ENCODE measurements at regions not wholly inside any gene's neighbourhood (a gene's known extent, or its start where the extent isn't known, plus 50 kb on each side); places are given as distances from the start of the nearest gene placed in this dataset.
"Not testable (repeated sequence)": the region's sequence is repeated elsewhere in the genome, so short reads cannot be mapped to it uniquely, and the experiment has no call there.

DNA sequence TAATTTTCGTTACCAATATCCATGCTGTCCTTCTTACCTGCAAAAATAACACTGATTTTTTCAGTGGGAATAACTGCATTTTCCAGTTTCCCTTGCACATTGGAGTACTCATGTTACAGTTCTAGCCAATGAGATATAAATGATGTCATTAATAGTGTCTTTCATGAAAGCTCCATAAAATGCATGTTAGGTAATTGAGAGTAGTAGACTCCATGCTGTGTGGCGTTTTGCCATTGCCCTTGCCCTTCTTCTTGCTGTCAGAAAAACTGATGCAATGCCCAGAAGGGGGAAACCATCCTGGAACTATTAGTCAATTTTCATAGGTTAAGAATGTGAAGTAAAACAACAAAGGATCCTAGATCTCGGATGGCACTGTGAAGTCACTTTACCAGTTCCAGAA lies 1765.3 kb downstream of the EFNA5 start:
- DNase-seq (ENCODE audit: low spot score), result no peak

DNA sequence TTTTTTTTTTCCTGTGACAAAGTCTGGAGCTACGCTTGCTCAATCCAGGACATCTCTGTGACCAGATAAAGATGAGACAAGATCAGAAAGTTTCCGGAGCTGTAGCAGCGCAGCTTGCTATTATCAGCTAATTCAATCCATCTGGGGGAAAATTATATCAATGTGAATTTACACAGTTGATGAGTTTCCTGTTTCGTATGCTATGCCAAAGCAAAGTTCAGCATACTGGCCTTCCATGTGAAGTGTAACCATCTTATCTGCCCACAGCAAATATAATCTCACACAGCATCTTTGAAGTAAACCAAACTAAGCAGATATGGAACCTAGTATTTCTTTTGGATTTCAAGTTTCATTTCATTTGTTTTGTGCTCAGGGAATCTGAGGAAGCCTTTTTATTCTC lies 1767.7 kb downstream of the EFNA5 start:
- no peak for DNase-seq (ENCODE audit: low spot score)

DNA sequence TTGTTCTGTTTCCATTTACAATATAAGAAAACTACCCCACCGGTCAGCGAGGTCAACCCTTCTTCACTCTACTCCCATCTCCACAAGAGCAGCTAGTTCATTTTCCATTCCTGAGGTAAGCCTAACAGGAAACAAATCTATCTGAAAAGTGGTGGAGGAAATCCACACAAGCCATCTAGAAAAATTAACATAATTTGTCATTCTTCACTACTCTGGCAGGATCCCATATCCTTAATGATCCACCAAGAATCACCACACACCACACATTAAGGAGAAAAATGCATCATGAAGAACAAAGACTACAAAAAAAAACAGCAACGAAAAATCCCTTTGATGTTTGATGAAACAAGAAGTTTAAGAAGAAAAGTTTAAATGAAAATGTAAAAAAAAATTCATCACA lies 1771.0 kb downstream of the EFNA5 start:
- no peak for DNase-seq (ENCODE audit: low spot score)

DNA sequence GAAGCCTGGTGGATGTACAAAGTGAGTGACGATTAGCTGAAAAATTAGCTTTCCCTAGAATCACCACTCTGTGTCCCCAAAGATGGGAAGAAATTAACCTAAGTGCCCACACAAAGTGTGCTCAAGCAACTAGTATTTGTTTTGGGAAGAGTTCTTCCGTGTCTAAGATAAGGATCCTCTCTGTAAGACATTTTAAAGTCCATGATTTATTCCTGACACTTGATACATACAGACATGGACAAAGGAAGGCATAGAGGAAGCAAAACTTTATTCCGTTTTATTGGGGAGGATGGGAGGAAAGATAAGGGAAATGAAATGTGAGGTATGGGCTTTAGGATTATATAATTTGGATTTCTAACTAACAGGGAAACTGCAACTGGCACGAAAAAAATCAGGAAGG lies 1772.6 kb downstream of the EFNA5 start:
- peak; percentile 0 for DNase-seq (ENCODE audit: low spot score)

DNA sequence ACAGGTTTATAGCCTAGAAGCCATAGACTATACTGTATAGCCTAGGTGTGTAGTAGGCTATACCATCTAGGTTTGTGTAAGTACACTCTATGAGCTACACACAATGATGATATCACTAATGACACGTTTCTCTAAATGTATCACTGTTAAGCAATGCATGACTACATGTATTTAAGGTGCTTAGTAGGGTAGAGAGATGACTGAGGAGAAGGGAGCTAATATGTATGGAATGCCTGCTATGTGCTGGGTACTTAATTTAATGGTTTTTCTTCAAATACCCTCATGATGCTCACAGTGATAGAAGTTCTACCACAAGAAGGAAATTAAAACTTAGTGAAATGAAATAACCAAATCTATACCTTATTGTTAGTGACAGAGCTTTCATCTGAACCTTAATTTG lies 1785.5 kb downstream of the EFNA5 start:
- no peak for DNase-seq (ENCODE audit: low spot score)

DNA sequence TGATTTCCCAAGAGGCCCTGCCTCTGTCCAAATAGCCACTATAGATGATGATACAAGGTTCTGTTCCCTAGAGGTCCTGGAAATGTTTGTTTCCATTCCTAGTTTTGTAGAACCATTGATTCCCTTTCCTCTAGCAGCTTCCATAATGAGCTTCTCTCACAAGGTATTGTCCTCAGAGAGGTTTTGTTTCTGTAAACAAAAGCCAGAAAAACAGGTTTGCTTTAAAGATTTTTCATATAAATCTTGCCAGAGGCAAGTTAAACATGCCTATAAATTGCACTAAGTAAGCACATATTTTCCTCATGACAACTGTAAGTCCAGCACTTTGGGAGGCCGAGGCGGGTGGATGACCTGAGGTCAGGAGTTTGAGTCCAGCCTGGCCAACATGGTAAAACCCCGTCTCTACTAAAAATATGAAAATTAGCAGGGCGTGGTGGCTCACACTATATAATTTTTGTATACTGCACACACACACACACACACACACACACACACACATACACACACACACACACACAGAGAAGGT lies 1787.7 kb downstream of the EFNA5 start:
- DNase-seq (ENCODE audit: low spot score), result no peak

DNA sequence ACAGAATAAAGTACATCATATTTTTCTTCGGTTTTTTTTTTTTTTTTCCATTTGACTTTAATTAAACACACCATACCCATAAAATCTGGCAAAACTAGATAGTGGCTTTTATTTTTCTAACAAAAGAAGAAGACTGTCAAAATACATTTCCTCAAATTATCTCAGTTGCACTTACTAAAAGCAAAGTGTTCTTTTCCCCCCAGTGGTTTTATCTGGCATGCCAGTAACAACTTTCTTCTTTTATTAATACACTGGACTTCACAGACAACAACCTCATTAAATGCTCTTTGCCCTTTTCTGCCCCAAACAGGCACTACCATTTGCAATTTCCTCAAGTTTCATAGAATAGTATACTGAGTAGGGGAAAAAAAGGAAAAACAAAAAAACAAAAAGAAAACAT lies 1792.3 kb downstream of the EFNA5 start:
- no peak for DNase-seq (ENCODE audit: low spot score)

DNA sequence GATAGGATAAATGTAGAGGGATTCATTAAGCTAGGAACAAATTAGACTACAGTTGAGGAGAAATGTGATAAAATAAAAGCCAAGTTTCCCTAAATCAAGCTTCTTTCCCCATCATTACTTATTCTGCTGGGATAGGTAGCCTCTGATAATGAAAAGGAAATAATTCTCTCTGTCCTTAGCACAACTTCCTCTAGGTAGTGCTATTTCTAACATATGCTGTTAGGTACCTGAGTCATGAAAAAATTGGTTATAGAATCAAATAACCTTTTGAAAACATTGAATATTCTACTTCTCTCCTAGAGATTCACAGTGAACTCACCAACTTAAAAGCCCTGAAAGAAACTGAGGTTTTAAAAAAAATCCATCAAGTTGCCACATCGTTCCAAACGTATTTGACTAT lies 1793.1 kb downstream of the EFNA5 start:
- no peak for DNase-seq (ENCODE audit: low spot score)

DNA sequence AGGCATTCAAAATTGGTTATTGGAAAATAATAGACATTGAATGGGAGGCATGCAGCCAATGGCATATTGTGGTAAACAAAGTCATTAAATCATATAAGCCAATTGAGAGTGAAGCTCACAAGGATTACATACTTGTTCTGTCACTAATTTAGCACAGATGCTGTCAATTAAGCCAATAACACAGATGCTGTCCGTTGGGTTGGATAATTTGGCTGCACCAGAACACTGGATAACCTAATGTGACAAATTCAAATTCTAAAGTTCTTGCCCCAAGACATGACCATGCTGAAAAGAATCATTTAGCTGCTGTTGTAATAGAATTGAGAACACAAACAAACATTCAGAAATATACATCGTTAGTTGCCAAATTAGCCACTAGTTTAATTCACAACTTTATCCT lies 1796.4 kb downstream of the EFNA5 start:
- DNase-seq (ENCODE audit: low spot score), result no peak

DNA sequence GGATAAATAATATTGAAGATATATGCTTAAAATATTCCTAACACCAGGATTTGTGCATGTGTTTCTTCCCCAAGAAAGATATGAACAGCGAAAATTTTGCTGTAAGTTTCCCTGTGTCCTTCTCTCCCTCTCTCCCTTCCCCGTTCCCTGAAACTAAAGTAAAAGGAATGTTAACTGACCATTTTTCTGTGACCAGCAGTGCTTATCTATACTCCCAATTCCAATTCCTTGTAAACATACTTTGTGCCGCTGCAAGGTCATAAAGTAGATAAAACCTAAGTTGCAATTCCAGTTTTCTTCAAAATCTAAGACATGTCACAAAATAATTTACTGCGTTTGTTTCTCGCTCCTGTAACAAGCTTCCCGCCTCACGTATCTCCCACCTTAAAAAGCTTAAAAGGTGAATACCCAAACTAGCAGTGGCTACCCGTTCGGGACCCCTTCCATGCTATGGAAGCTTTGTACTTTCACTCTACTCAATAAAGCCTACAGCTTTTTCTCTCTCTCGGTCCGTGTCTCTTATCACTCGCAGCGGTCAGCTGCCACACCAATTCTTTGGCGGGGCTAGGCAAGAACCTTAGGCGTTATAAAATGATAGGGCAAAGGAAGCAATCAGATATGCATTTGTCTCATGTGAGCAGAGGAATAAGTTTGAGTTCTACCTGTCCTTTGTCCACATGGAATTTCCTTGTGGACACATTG lies 1798.0 kb downstream of the EFNA5 start:
- DNase-seq (ENCODE audit: low spot score), result no peak

DNA sequence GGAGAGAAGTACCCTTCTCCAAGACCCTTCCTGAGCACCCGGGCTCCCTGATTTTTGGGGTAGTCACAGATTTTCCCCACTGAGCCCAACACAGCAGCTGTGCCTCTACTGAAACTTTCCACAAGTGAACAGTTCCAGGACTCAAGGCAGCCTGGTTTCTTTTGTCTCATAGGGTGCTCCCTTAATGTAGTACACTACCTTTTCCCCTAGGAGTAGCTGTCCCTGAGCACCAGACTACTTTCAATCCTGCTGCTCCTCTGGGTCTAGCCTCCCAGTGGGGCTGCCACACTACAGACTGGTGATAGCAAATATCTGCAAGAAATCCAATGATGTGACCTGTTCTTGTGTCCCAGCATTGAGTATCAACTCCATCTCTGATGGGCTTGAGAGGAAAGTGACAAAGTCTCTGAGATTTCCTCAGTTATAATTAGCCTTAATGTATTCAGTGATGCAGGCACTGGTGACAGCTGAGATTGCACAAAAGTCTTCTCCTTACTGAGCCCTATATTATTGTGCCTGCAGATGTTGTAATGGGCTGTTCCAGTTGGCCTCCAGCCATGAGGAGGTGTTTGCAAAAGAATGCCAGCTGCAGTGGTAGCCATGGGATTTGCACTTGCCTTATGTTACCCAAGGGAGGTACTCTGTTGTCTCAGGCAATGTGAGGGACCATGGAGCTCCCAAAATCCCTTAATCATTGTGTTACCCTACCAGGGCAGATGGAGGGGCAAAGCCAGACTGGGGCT lies 1802.5 kb downstream of the EFNA5 start:
- no peak for DNase-seq (ENCODE audit: low spot score)

DNA sequence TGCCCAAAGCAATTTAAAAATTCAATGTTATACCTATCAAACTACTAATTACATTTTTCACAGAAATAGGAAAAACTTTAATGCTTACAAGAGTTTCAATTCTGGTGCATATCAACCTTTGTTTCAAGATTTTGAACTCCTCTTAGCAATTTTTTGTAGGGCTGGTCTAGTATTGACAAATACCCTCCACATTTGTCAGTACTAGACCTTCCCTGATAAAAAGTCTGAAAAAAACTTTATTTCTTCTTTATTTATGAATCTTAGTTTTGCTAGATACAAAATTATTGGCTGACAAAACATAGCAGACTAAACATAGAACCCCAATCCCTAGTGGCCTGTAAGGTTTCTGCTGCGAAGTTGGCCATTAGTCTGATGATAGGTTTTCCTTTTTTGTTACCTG lies 1804.9 kb downstream of the EFNA5 start:
- DNase-seq (ENCODE audit: low spot score), result no peak

DNA sequence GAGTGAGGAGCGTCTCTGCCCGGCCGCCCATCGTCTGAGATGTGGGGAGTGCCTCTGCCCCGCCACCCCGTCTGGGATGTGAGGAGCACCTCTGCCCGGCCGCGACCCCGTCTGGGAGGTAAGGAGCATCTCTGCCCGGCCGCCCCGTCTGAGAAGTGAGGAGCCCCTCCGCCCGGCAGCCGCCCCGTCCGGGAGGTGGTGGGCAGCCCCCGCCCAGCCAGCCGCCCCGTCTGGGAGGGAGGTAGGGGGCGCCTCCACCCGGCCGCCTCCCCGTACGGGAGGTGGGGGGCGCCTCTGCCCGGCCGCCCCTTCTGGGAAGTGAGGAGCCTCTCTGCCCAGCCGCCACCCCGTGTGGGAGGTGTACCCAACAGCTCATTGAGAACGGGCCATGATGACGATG lies 1811.4 kb downstream of the EFNA5 start:
- DNase-seq (ENCODE audit: low spot score), result not testable (repeated sequence)

DNA sequence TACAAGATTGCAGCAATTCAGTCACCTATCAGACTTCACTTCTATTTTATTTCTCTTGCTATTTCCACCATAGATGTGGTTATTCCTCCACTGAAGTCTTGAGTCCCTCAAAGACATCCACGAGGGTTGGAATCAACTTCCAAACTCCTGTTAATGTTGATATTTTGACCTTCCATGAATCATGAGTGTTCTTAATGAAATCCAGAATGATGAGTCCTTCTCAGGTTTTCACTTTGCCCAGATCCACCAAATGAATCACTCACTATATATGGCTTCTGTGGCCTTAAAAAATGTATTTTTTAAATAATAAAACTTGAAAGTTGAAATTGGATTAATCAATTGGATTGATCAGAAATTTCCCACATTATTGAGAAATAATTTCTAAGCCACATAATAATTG lies 1821.0 kb downstream of the EFNA5 start:
- DNase-seq (ENCODE audit: low spot score), result no peak

DNA sequence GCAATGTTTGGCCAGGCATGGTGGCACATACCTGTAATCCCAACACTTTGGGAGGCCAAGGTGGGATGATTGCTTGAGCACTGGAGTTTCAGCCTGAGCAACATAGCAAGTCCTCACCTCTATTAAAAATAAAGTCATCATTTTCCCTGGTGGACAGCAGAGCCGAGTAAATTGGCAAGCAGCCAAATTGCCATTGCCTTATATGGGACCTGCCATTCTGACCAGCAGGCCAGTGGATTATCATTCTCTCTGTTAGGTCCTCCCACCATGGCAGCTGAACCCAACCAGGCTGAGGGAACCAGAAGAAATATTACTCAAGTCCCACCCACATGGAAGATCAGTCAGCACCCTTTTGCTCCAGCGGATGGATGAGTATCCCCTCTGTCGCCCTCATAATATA lies 1829.9 kb downstream of the EFNA5 start:
- DNase-seq (ENCODE audit: low spot score), result no peak

DNA sequence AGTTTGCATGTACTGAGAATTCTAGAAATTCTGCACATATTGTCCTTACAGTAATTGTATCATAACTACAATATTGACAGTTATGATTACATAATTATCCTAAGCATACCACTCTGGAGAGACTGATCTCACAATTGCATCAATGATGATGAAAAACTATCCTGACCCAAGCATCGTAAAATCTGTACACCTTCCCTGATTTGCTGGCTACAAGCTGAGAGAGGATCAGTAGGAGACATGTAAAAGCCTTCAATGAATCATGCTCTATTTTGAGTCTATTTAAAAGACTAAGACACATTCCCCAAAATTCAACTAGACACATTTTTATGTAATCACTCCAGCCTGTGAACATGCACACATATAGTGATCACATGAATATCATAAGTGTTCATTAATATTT lies 1833.8 kb downstream of the EFNA5 start:
- DNase-seq (ENCODE audit: low spot score), result no peak

DNA sequence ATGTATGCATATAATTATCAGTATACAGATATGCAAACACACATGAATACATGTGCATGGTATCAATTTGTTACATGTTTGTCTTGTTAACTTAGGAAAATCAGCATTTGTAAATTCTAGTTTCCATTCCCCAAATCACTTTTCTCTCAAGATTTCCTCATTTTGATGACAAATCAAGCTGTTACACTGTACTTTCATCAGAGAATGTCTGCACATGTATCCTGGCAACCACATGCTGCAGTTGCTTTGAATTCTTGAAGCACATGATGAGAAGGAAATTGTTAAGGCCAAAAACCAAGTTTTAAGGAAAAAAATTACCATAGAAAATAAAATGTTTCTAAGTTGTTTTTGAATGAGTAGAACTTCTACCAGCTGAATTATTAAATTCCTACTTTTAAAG lies 1834.5 kb downstream of the EFNA5 start:
- DNase-seq (ENCODE audit: low spot score), result no peak

DNA sequence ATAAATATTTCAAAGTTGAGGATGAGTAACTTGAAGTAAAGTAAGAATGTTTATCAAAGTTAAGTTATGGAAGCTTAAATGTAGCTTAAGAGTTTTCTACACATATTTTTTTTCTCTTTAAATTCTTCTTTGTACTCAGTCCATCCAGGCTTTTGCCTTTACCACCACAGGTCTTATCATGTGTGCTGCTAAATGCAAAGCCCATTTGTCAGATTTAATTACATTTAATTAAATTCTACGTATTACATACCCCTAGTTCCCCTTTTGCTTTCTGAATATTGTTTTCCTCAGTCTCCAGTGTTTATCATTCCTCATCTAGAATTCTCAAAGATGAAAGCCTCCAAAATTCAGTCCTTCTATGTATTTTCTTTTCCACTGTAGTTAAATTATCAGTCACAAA lies 1841.9 kb downstream of the EFNA5 start:
- no peak for DNase-seq (ENCODE audit: low spot score)

DNA sequence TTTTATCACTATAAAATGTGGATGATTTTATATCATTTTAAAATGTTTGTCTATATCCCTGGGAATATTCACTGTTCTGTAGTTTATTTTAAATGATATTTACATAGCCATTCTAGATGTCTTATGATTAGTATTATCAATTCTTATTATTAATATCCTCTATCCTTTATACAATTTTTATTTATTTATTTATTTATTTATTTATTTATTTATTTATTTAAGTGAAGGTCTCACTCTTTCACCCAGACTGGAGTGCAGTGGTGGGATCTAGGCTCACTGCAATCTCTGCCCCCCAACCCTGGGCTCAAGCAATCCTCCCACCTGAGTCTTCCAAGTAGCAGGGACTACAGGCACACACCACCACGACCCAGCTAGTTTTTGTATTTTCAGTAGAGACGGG lies 1848.9 kb downstream of the EFNA5 start:
- no peak for DNase-seq (ENCODE audit: low spot score)

DNA sequence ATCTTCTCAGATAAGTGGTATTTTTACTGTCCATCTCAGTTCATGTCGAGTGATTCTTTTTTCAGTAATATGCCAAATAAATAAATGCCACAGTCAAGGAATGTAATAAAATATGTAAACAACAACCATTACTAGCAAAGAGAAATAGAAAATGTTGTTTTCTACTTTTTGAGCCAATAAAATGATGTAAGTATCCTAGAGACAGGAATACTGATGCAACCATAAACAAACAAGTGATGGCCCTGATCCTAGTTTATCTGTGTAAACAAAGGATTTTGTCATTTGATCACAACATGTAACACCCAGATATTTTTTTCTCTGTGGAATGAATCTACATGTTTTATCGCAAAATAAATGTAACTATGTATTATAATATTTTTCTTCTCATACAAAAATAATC lies 1852.8 kb downstream of the EFNA5 start:
- DNase-seq (ENCODE audit: low spot score), result no peak

DNA sequence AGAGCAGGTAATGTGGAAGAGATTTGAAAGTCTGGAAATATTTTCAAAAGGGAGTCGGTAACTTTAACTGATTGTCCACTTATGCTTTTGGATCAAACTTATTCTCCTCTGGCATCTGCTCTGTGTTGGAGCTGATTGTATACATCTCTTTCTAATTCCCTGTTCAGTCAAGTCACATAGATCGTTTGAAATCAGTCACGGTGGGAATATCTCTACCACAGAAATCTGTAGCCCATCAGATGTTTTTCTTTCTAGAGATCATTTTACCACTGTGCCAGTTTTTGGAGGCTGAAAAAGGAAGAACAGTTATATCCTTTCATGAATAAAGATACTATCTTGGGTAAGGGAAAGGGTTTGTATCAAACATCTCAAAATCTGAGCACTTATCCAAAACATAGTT lies 1853.3 kb downstream of the EFNA5 start:
- DNase-seq (ENCODE audit: low spot score), result no peak

DNA sequence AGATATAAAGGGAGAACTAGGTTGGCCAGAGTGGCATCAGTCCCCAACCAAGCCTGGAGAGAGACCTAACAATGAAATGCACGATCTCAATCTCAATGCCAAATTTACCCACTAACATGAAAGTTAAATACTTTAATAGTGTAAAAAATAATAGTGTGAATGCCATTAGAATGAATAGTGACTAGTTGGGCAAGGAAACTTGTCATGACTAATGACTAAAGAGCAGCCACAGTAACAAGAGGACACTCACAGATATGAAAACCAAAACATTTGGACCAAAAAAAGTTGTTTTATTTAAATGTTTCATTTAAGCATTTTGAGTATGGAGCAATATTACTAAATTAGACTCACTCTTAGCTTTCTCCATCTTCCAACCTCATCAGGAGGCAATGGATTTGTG lies 1853.8 kb downstream of the EFNA5 start:
- no peak for DNase-seq (ENCODE audit: low spot score)

DNA sequence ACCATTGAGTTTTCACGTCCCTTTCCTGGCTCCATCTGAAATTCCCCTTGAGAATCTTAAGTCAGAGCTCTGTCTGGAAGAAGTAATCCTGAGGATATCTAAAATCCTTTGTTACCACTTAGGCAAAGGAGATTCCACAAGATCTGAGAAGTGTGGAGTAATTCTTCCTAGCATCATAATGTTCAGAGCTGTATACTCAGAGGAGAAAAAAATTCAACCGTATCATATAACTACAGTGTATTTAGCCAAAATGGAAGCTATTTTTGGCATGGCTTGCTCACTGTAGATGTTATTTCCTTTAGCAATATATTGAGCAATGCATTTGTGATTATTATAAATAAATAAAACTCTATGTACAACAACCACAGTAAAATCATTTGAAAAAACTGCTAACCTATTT lies 1858.4 kb downstream of the EFNA5 start:
- DNase-seq (ENCODE audit: low spot score), result no peak

DNA sequence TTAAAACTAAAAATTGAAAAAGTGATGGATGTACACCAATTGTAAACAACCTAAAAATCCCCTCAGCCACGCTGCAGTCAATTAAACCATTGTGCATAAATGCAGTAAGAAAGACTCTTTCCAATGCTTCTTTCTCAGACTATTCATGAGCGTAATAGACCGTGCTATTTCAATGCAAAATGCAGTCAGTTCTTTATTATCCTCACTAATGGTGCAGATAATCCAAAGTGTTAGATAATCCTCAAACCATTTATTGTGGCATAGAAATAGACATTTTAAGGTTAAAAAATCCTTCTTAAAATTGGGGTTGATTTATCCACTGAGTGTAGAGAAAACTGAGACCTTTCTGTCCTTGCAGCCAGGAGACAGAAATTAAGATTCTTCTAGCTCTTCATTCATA lies 1862.8 kb downstream of the EFNA5 start:
- no peak for DNase-seq (ENCODE audit: low spot score)

Data from COLO829 (cell line).